ENCODE measurements at regions not wholly inside any gene's neighbourhood (a gene's known extent, or its start where the extent isn't known, plus 50 kb on each side); places are given as distances from the start of the nearest gene placed in this dataset.

GRCh38 chr5:74560245-74560644, 80.3 kb downstream of the ENC1 start:
- no peaks in the 10 kb centered on the region for H3K9me3 ChIP-seq (ENCODE audit: control insufficient read depth, insufficient read depth, low read depth, low read length)
- ChIA-PET POLR2A (no interaction called here), CTCF (no interaction called here)
- H3K4me3 ChIP-seq (ENCODE audit: low read depth, low read length), result no peak overlapping the region
- no peaks in the 10 kb centered on the region for H3K4me1 ChIP-seq (ENCODE audit: control insufficient read depth, insufficient read depth, low read length)
- no peaks in the 10 kb centered on the region for H3K36me3 ChIP-seq (ENCODE audit: control insufficient read depth in 2 of 2, insufficient read depth in 1 of 2, low read length in 2 of 2)
- TF ChIP-seq ZSCAN4 (tag by site-specific recombination; IDR thresholded peaks at IDR 0.05) (no peak), ZNF837 (tag by site-specific recombination; IDR thresholded peaks at IDR 0.05) (no peak), BCL11A (tag by site-specific recombination; IDR thresholded peaks at IDR 0.05; ENCODE audit: low read depth) (no peak), ZNF585B (tag by site-specific recombination; IDR thresholded peaks at IDR 0.05) (no peak), PATZ1 (tag by site-specific recombination; IDR thresholded peaks at IDR 0.05) (no peak), ZNF621 (tag by site-specific recombination; IDR thresholded peaks at IDR 0.05) (no peak), ZNF155 (tag by site-specific recombination; IDR thresholded peaks at IDR 0.05) (no peak), ZNF426 (tag by site-specific recombination; IDR thresholded peaks at IDR 0.05) (no peak), ZNF214 (tag by site-specific recombination; IDR thresholded peaks at IDR 0.05; ENCODE audit: borderline replicate concordance) (no peak), ZBTB11 (tag by site-specific recombination; conservative IDR thresholded peaks at IDR 0.05; ENCODE audit: low read depth) (no peak), ZNF266 (tag by site-specific recombination; IDR thresholded peaks at IDR 0.05; ENCODE audit: low read depth) (no peak), BCL6B (tag by site-specific recombination; IDR thresholded peaks at IDR 0.05) (no peak), GFI1B (tag by site-specific recombination; IDR thresholded peaks at IDR 0.05) (no peak), ZNF571 (tag by site-specific recombination; IDR thresholded peaks at IDR 0.05) (no peak), ZBTB26 (tag by site-specific recombination; optimal IDR thresholded peaks at IDR 0.05) (no peak), ATF2 (tag by site-specific recombination; IDR thresholded peaks at IDR 0.05; ENCODE audit: low read depth) (no peak), ZNF2 (tag by site-specific recombination; IDR thresholded peaks at IDR 0.05) (no peak), ZNF529 (tag by site-specific recombination; IDR thresholded peaks at IDR 0.05; ENCODE audit: insufficient replicate concordance) (no peak), ZNF473 (tag by site-specific recombination; IDR thresholded peaks at IDR 0.05) (no peak)
- H3K27ac ChIP-seq (ENCODE audit: extremely low read depth, low read depth, low read length), result no peak overlapping the region

All from HEK293 (cell line).